ENCODE measurements at regions not wholly inside any gene's neighbourhood (a gene's known extent, or its start where the extent isn't known, plus 50 kb on each side); places are given as distances from the start of the nearest gene placed in this dataset.

- no peak for DNase-seq (ENCODE audit: extremely low spot score, unreplicated experiment)
- no peaks in the 10 kb centered on the region for H3K36me3 Mint-ChIP-seq (ENCODE audit: unreplicated experiment)
- no peaks in the 10 kb centered on the region for H3K9me3 Mint-ChIP-seq (ENCODE audit: unreplicated experiment)
- no peak for TF ChIP-seq CTCF (IDR thresholded peaks at IDR 0.05)
- H3K27me3 Mint-ChIP-seq (ENCODE audit: unreplicated experiment): no peaks in the 10 kb centered on the region
- H3K27ac Mint-ChIP-seq (ENCODE audit: unreplicated experiment): no peak overlapping the region
- H3K4me1 Mint-ChIP-seq (ENCODE audit: unreplicated experiment): no peaks in the 10 kb centered on the region
- H3K4me3 Mint-ChIP-seq (ENCODE audit: unreplicated experiment): no peak overlapping the region
These were observed 118.9 kb downstream of the IRS1 start for GRCh38 chr2:226680719-226681118.

- TF ChIP-seq CTCF (IDR thresholded peaks at IDR 0.05): no peak
- Mint-ChIP-seq H3K4me3 (ENCODE audit: unreplicated experiment) (no peak overlapping the region), H3K4me1 (ENCODE audit: unreplicated experiment) (no peaks in the 10 kb centered on the region), H3K27me3 (ENCODE audit: unreplicated experiment) (no peaks in the 10 kb centered on the region), H3K9me3 (ENCODE audit: unreplicated experiment) (no peaks in the 10 kb centered on the region), H3K36me3 (ENCODE audit: unreplicated experiment) (no peaks in the 10 kb centered on the region), H3K27ac (ENCODE audit: unreplicated experiment) (no peak overlapping the region)
- no peak for DNase-seq (ENCODE audit: extremely low spot score, unreplicated experiment)
These were observed 120.1 kb downstream of the IRS1 start for GRCh38 chr2:226679389-226680065.

GRCh38 chr2:226678422-226678821 lies 121.2 kb downstream of the IRS1 start:
- Mint-ChIP-seq H3K27me3 (ENCODE audit: unreplicated experiment) (no peaks in the 10 kb centered on the region), H3K4me3 (ENCODE audit: unreplicated experiment) (no peak overlapping the region), H3K36me3 (ENCODE audit: unreplicated experiment) (no peaks in the 10 kb centered on the region), H3K9me3 (ENCODE audit: unreplicated experiment) (no peaks in the 10 kb centered on the region), H3K4me1 (ENCODE audit: unreplicated experiment) (no peaks in the 10 kb centered on the region), H3K27ac (ENCODE audit: unreplicated experiment) (no peak overlapping the region)
- no peak for TF ChIP-seq CTCF (IDR thresholded peaks at IDR 0.05)
- DNase-seq (ENCODE audit: extremely low spot score, unreplicated experiment): no peak

- no peak for TF ChIP-seq CTCF (IDR thresholded peaks at IDR 0.05)
- no peak for DNase-seq (ENCODE audit: extremely low spot score, unreplicated experiment)
- Mint-ChIP-seq H3K4me3 (ENCODE audit: unreplicated experiment) (no peak overlapping the region), H3K36me3 (ENCODE audit: unreplicated experiment) (no peaks in the 10 kb centered on the region), H3K9me3 (ENCODE audit: unreplicated experiment) (no peaks in the 10 kb centered on the region), H3K27ac (ENCODE audit: unreplicated experiment) (no peak overlapping the region), H3K4me1 (ENCODE audit: unreplicated experiment) (peaks cover 3% of the 10 kb centered on the region), H3K27me3 (ENCODE audit: unreplicated experiment) (no peaks in the 10 kb centered on the region)
These were observed 122.5 kb downstream of the IRS1 start for GRCh38 chr2:226677080-226677479.

- Mint-ChIP-seq H3K27ac (ENCODE audit: unreplicated experiment) (no peak overlapping the region), H3K36me3 (ENCODE audit: unreplicated experiment) (no peaks in the 10 kb centered on the region)
These were observed 123.0 kb downstream of the IRS1 start for GRCh38 chr2:226676618-226677017.

More at GRCh38 chr2:226676618-226677017, 123.0 kb downstream of the IRS1 start:
- Mint-ChIP-seq H3K4me1 (ENCODE audit: unreplicated experiment) (peaks cover 3% of the 10 kb centered on the region), H3K27me3 (ENCODE audit: unreplicated experiment) (no peaks in the 10 kb centered on the region), H3K4me3 (ENCODE audit: unreplicated experiment) (no peak overlapping the region), H3K9me3 (ENCODE audit: unreplicated experiment) (no peaks in the 10 kb centered on the region)
- TF ChIP-seq CTCF (IDR thresholded peaks at IDR 0.05): no peak
- DNase-seq (ENCODE audit: extremely low spot score, unreplicated experiment): no peak

All from osteocyte (in vitro differentiated cells).